ENCODE measurements at regions not wholly inside any gene's neighbourhood (a gene's known extent, or its start where the extent isn't known, plus 50 kb on each side); places are given as distances from the start of the nearest gene placed in this dataset.
"Not testable (repeated sequence)": the region's sequence is repeated elsewhere in the genome, so short reads cannot be mapped to it uniquely, and the experiment has no call there.

DNA sequence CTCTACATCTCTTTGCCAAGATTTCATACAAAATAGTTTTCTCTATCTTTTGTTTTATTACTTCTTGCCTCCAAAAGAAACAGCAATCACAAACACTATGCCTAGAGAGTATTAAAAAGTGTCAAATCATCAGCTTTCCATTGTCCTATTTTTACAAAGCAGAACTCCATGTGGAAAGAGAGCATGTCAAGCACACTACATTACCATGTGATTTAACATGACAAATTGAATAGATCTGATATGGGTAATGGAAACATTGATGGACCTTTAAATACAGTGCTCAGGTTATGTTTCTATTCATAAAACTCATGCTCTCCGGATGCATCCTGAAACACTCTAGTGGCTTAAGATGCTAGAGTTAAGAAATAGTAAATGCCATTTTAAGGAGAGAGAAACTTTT is 791.4 kb upstream of the CTNND2 start:
- DNase-seq, result no peak

- no peak for DNase-seq
These were observed 787.1 kb upstream of the CTNND2 start for GRCh38 chr5:12691330-12691729.

DNA sequence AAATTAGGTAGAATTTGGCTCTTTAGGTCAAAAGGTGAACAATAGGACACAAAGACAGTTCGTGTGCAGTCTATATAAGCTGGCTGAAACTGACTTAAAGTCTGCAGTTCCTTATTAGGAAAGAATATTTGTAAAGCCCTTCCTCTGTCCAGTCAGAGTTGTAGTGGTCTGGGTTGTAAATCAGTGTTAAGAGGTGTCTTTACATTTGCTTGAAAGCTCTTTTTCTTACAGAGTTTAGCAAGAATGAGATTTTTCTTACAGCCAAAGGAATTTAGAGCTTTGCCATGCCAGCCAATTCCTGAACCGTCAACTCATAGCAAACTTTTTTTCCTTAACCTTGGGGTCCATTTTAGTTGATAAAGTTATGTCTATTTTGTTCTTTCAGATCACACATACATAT is 786.1 kb upstream of the CTNND2 start:
- DNase-seq, result no peak

DNA sequence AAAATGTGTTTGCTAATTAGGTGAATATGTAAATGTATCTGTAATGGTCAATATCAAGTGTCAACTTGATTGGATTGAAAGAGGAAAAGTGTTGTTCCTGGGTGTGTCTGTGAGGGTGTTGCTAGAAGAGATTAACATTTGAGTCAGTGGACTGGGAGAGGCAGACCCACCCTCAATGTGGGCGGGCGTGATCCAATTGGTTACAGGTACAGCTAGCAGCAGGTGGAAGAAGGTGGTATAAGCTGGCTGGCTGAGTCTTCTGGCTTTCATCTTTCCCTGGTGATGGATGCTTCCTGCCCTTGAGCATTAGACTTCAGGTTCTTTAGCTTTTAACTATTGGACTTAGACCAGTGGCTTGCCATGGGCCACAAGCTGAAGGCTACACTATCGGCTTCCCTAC is 779.0 kb upstream of the CTNND2 start:
- no peak for DNase-seq

GRCh38 chr5:12679731-12680130 is 775.5 kb upstream of the CTNND2 start:
- DNase-seq, result no peak

DNA sequence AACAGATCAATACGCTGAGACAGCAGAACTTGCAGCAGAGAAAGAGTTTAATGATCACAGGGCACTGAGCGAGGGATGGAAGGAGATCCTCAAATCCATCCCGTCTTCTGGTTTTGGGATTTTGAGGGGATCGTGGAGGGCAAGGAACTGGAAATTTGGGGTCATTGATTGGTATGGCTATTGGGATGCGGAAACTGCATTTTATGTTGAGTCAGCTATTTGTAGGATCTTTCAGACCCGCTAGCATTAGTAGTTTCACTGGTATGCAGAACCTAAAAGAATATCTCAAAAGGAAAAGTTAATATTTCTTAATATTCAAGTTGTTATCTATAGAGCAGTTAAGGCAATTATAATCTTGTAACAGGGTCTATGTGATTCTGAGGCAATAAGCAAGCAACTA is 771.7 kb upstream of the CTNND2 start:
- DNase-seq, result no peak

GRCh38 chr5:12672141-12672540 is 767.9 kb upstream of the CTNND2 start:
- DNase-seq, result no peak

DNA sequence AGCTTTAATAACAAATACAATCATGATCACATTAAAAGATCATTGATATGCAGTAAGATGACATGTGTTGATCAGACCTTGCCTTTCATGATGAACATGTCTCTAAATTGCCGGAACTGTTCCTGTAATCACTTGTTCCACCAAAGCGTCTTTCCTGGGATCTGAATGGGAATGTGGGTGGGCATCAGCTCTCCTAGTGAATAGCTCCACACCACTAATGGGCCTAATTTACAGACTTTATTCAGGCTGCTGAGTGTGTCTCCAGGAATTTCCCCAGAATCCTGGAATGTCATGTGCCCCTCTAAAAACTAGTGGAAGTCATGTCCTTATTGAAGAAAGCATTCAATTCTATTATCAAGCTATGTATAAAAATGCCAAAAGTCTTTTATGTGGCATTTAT is 765.1 kb upstream of the CTNND2 start:
- no peak for DNase-seq

DNA sequence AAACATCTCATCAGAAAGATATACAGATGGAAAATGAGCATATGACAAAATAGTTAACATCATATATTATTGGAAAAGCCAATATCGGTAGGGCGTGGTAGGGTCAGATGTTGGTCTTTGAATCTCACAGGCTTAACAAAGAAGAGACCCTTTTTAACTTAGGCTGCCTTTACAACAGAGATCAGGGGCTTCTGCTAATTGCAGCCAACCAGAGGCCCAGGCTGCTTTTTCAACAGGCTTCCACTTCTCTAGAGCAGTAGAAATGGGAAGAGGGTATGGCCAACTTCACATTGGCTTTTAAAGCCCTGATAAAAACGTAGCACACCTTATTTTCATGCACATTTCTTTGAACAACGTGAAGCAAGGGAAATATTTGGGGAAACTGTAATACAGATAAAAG is 764.3 kb upstream of the CTNND2 start:
- DNase-seq, result no peak

DNA sequence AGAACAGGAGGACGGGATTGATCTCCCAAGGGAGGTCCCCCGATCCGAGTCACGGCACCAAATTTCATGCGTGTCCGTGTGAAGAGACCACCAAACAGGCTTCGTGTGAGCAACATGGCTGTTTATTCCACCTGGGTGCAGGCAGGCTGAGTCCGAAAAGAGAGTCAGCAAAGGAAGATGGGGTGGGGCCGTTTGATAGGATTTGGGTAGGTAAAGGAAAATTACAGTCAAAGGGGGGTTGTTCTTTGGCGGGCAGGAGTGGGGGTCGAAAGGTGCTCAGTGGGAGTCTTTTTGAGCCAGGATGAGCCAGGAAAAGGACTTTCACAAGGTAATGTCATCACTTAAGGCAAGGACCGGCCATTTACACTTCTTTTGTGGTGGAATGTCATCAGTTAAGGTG is 763.6 kb upstream of the CTNND2 start:
- DNase-seq, result not testable (repeated sequence)

DNA sequence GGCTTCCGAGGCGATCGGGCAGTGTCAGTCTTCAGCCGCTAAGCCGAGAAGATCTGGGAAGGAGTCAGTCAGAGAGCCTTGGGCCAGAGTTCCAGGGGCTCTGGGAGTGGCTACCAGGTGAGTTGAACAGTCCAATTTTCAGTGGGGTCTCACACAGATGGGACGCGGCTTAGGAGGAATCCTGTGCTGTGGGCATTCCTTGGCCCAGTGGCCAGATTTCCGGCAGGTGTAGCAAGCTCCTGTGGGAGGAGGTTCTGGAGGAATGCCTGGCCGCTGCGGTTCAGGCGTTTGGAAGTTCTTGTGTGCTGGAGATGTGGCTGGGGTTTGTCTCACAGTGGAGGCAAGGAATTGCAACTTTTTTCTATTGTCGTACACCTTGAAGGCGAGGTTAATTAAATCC is 761.5 kb upstream of the CTNND2 start:
- not testable (repeated sequence) for DNase-seq

DNA sequence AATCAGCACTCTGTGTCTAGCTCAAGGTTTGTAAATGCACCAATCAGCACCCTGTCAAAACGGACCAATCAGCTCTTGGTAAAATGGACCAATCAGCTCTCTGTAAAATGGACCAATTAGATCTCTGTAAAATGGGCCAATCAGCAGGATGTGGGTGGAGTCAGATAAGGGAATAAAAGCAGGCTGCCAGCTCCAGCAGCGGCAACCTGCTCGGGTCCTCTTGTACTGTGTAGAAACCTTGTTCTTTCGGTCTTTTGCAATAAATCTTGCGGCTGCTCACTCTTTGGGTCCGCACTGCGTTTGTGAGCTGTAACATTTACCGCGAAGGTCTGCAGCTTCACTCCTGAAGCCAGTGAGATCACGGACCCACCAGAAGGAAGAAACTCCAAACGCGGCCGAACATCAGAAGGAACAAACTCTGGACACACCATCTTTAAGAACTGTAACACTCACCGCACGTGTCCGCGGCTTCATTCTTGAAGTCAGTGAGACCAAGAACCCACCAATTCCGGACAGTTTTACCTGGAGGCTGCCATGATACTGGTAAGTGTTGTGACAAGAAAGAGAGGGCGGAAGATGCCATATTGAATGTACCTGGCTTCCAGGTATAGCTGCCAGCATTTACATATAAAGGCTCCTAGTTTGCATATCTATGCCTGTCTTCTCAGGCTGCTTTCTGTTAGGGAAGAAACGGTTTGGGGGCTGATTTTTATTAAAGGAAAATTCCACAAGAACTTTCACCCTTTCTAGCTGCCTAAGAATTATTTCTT is 758.5 kb upstream of the CTNND2 start:
- no peak for DNase-seq

- no peak for DNase-seq
These were observed 757.5 kb upstream of the CTNND2 start for GRCh38 chr5:12661617-12662370.

DNA sequence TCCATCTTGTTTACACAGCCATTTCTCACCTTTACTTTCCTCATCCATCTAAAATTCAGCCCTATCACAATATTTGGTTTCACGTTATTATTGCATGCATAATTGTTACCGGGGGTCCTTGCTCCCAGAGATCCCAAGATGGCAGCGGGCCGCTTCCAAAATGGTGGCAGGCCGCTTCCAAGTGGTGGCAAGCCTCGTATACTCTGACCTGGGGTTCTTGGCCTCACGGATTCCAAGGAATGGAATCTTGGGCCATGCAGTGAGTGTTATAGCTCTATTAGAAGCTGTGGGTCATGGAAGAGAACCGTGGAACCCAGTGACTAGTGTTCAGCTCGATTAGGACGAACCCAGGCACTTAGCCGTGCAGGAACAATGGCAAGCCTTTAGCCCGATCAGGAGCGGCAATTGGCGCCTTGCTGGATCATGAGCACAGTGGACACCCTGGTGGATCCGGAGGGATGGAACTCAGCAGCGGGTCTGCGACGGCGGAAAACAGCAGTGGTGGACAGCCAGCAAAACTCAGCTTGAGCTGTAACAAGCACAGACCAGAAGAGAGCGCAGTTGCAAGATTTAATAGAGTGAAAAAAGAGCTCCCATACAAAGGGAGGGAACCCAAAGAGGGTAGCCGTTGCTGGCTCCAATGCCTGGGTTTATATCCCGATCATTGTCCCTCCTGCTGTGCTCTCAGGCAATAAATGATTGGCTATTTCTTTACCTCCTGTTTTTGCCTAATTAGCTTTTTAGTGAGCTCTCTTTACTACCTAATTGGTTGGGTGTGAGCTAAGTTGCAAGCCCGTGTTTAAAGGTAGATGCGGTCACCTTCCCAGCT is 756.2 kb upstream of the CTNND2 start:
- not testable (repeated sequence) for DNase-seq

GRCh38 chr5:12659686-12660085 is 755.4 kb upstream of the CTNND2 start:
- DNase-seq, result no peak

GRCh38 chr5:12658871-12659446 is 754.7 kb upstream of the CTNND2 start:
- DNase-seq, result no peak

- DNase-seq, result not testable (repeated sequence)
These were observed 753.7 kb upstream of the CTNND2 start for GRCh38 chr5:12657914-12658474.

DNA sequence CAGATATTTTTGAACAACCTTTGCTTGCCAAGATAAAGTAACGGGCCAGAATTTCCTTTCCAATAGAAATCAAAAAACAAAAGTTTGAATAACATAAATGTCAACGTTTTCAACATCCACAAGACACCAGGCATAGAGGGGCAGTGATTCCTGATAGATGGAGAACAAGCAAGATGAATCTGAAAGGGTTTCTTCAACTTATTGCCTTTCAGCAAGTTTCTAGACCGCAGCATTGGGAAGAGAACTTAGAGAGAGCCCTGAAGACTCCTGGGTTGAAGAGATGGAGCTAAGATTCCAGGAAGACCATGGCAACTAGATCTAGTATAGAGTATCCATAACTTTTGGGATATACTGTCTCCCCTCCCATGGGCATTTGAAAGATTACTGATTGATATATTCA is 751.4 kb upstream of the CTNND2 start:
- no peak for DNase-seq

DNA sequence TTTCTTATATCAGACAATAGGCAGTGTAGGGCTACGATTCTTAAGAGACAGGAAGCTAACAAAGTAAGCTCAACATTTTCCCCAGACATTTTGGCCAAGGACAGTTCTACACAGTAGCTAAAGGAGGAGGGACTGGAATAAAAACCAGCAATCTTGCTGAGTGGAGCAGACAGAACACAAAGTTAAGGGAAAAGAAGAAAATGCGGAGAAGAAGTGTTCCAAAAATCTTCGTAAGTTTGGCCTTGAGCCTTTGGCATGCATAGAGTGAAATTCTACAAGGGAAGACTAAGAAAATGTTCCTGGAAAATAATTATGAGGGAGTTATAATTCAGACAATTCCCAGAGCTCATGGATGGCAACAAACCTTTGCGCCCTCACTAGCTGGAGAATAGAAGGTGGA is 748.0 kb upstream of the CTNND2 start:
- DNase-seq, result peak in 1 of 2 experiments; percentile 30

DNA sequence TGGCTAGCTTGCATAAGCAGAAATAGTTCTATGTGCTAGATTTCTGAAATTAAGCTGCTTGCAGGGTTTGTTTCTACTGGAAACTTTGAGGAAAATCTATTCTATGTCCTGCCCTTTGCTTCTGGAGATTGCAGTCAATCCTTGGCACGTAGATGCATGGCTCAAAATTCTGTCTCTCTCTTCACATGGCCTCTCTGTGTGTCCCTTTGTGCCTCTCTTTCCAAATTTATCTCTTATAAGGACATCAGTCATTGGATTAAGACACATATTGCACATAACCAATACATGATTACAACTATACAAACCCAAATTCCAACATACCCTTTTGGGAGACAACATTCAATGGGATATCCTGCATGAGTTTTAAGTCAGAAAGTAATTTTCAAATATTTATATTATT is 744.3 kb upstream of the CTNND2 start:
- DNase-seq, result no peak

GRCh38 chr5:12647613-12648012 is 743.4 kb upstream of the CTNND2 start:
- DNase-seq, result no peak

- no peak for DNase-seq
These were observed 741.3 kb upstream of the CTNND2 start for GRCh38 chr5:12645582-12645981.

DNA sequence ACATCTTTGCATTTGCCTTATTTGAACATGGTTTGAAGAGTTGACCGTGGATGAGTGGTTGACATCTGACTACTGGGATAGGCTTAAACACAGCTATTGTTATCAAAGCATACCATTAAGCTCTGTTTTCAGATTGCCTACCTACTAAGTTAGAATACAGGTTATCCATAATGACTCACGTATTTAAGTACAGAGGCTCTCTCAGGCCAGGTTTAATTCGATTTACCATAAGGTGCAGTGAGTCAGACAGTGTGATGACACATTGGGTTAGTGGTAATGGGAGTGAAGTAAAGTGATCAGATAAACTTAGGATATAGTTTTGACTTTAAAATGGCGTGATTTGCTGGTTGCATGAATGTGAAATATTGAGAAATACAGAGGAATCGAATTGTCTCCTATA is 732.0 kb upstream of the CTNND2 start:
- DNase-seq, result no peak

Data from NCI-H446 (cell line).